Esophagus squamous epithelium (tissue), 5 donors: ENCODE measurements at regions not wholly inside any gene's neighbourhood (a gene's known extent, or its start where the extent isn't known, plus 50 kb on each side); places are given as distances from the start of the nearest gene placed in this dataset.

Source experiments
- DNase-seq: peaks from one replicate; lab custom pipeline; 2025; lab: John Stamatoyannopoulos, UW
- H3K27ac ChIP-seq, 4 donors: fragments of 200-600 bp; sonication (generic); one replicate each; pipeline ENCODE4 v1.5.1; 2016 to 2019; ENCODE audit warnings: mild to moderate bottlenecking in 1 of 4
- H3K27me3 ChIP-seq, 4 donors: fragments of 200-600 bp; sonication (generic); 1 replicate in 3 of 4; 2 replicates in 1 of 4; pipeline versions ENCODE4 v1.5.1 to v1.6.0; 2017 to 2021; ENCODE audit warnings: antibody characterized with exemption in 1 of 4
- H3K36me3 ChIP-seq, 3 donors: fragments of 200-600 bp; sonication (generic); one replicate each; pipeline ENCODE4 v1.5.1; 2016 to 2019
- H3K4me1 ChIP-seq, 3 donors: fragments of 200-600 bp; sonication (generic); one replicate each; pipeline ENCODE4 v1.5.1; 2017 to 2019
- H3K4me3 ChIP-seq, 4 donors: fragments of 200-600 bp; sonication (generic); 1 replicate in 3 of 4; 2 replicates in 1 of 4; pipeline ENCODE4 v1.5.1; 2016 to 2019; ENCODE audit warnings: mild to moderate bottlenecking in 2 of 4, moderate library complexity in 1 of 4
- H3K9me3 ChIP-seq, 3 donors: fragments of 200-600 bp; sonication (generic); one replicate each; pipeline ENCODE4 v1.5.1; 2016 to 2019
- CTCF ChIP-seq, 6 experiments: fragments of 450-650 bp in 4 of 6; fragments of 200-600 bp in 2 of 6; sonication (generic) in 2 of 6; IDR thresholded peaks; one replicate each; pipeline ENCODE4 v1.5.1; 2016 to 2019; ENCODE audit warnings: antibody characterized with exemption in 6 of 6, mild to moderate bottlenecking in 4 of 6, moderate library complexity in 4 of 6
- POLR2A ChIP-seq, 4 donors: fragments of 450-650 bp; IDR thresholded peaks; one replicate each; pipeline ENCODE4 v1.6.1; 2017; ENCODE audit warnings: antibody characterized with exemption in 4 of 4, mild to moderate bottlenecking in 4 of 4, moderate library complexity in 3 of 4
- WGBS, 2 donors: methylation state at CpG; one replicate each; pipeline ENCODE4 v1.1.5; 2018; 5-methylcytosine and 5-hydroxymethylcytosine counted together
- intact Hi-C: fragments of 100-400 bp; cut with DNase I; formaldehyde crosslinking; loops from one replicate; pipeline ENCODE4 v1.15.0; 2022
- donor health status: DM: yes; HTN: yes; CAD: no.

- Histone ChIP-seq H3K4me3 (no peak overlapping the region), H3K27ac (peak overlapping the region in 2 of 4 donors; percentile 36 to 49), H3K4me1 (peaks cover 0 to 22% (median 3%) of the 10 kb centered on the region in 3 donors), H3K27me3 (no peaks in the 10 kb centered on the region), H3K36me3 (no peaks in the 10 kb centered on the region), H3K9me3 (no peaks in the 10 kb centered on the region)
- 44 to 48% methylated on average over 2 of the region's 2 CpGs for WGBS, 2 donors
- intact Hi-C loops, result no loop called here
- no peak for TF ChIP-seq POLR2A (IDR thresholded peaks at IDR 0.05)
- no peak for TF ChIP-seq CTCF (IDR thresholded peaks at IDR 0.05)
- no peak for DNase-seq
Measured at GRCh38 chrX:116238567-116239255, 68.2 kb downstream of the AGTR2 start.

GRCh38 chrX:116239944-116240840 lies 69.6 kb downstream of the AGTR2 start:
- intact Hi-C loops, result no loop called here

GRCh38 chrX:116241001-116241400 lies 70.5 kb downstream of the AGTR2 start:
- no peak for DNase-seq
- Histone ChIP-seq H3K27ac (peak overlapping the region in 3 of 4 donors; percentile 14 to 66 (median 55)), H3K4me1 (peaks cover 0 to 22% (median 3%) of the 10 kb centered on the region in 3 donors), H3K9me3 (no peaks in the 10 kb centered on the region), H3K27me3 (no peaks in the 10 kb centered on the region), H3K36me3 (no peaks in the 10 kb centered on the region), H3K4me3 (no peak overlapping the region)
- no peak for TF ChIP-seq POLR2A (IDR thresholded peaks at IDR 0.05)
- no peak for TF ChIP-seq CTCF (IDR thresholded peaks at IDR 0.05)
- intact Hi-C loops, result no loop called here

More at GRCh38 chrX:116239944-116240840, 69.6 kb downstream of the AGTR2 start:
- TF ChIP-seq CTCF (IDR thresholded peaks at IDR 0.05) (no peak), POLR2A (IDR thresholded peaks at IDR 0.05) (no peak)
- Histone ChIP-seq H3K27me3 (no peaks in the 10 kb centered on the region), H3K36me3 (no peaks in the 10 kb centered on the region), H3K27ac (peak overlapping the region; percentile 49 to 66 (median 60)), H3K4me1 (peaks cover 0 to 22% (median 3%) of the 10 kb centered on the region in 3 donors), H3K9me3 (no peaks in the 10 kb centered on the region), H3K4me3 (peak overlapping the region in 2 of 4 donors; percentile 5 to 39)
- DNase-seq, result no peak
- WGBS, 2 donors, result 39 to 42% methylated on average over 8 of the region's 8 CpGs

GRCh38 chrX:116243039-116243438 lies 72.5 kb downstream of the AGTR2 start:
- Histone ChIP-seq H3K4me3 (no peak overlapping the region), H3K36me3 (no peaks in the 10 kb centered on the region), H3K27me3 (no peaks in the 10 kb centered on the region), H3K27ac (no peak overlapping the region), H3K9me3 (no peaks in the 10 kb centered on the region), H3K4me1 (peaks cover 0 to 18% (median 3%) of the 10 kb centered on the region in 3 donors)
- TF ChIP-seq CTCF (IDR thresholded peaks at IDR 0.05) (no peak), POLR2A (IDR thresholded peaks at IDR 0.05) (no peak)
- intact Hi-C loops, result no loop called here
- no peak for DNase-seq

GRCh38 chrX:116246261-116246660 lies 75.7 kb downstream of the AGTR2 start:
- H3K9me3 ChIP-seq, result no peaks in the 10 kb centered on the region
- no peak for DNase-seq
- WGBS, 2 donors, result 40 to 88% methylated on average over 2 of the region's 2 CpGs
- no peaks in the 10 kb centered on the region for H3K36me3 ChIP-seq
- H3K4me1 ChIP-seq, result no peaks in the 10 kb centered on the region
- intact Hi-C loops, result no loop called here
- no peak overlapping the region for H3K4me3 ChIP-seq
- no peaks in the 10 kb centered on the region for H3K27me3 ChIP-seq
- TF ChIP-seq POLR2A (IDR thresholded peaks at IDR 0.05) (no peak), CTCF (IDR thresholded peaks at IDR 0.05) (no peak)
- H3K27ac ChIP-seq, result no peak overlapping the region
